ENCODE measurements at regions not wholly inside any gene's neighbourhood (a gene's known extent, or its start where the extent isn't known, plus 50 kb on each side); places are given as distances from the start of the nearest gene placed in this dataset.

DNA sequence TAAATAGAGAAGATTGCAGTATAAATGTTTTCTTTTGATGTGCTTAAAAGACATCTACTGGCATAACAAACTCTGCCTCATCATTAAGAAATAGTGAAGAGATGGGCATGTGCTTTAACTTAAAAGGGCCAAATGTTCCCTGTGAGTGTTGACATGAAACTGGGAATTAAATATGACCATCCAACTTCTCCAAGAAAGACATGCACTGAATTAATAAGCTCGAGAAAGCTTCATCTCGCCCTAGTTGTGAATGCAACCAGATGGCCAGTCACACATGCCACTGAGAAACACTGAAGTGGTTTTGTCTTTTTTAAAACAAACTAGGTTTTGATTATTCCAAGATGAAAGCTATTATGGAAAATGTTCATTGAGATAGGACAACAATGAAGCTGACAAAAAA is 479.2 kb downstream of the RIT2 start:
- TF ChIP-seq, protein P1, sequence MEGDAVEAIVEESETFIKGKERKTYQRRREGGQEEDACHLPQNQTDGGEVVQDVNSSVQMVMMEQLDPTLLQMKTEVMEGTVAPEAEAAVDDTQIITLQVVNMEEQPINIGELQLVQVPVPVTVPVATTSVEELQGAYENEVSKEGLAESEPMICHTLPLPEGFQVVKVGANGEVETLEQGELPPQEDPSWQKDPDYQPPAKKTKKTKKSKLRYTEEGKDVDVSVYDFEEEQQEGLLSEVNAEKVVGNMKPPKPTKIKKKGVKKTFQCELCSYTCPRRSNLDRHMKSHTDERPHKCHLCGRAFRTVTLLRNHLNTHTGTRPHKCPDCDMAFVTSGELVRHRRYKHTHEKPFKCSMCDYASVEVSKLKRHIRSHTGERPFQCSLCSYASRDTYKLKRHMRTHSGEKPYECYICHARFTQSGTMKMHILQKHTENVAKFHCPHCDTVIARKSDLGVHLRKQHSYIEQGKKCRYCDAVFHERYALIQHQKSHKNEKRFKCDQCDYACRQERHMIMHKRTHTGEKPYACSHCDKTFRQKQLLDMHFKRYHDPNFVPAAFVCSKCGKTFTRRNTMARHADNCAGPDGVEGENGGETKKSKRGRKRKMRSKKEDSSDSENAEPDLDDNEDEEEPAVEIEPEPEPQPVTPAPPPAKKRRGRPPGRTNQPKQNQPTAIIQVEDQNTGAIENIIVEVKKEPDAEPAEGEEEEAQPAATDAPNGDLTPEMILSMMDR (IDR thresholded peaks at IDR 0.05): no peak
- TF ChIP-seq POLR2A (IDR thresholded peaks at IDR 0.05) (no peak), EP300 (IDR thresholded peaks at IDR 0.05) (no peak), POLR2AphosphoS5 (IDR thresholded peaks at IDR 0.05) (no peak)
